NB4 (cell line): ENCODE measurements at regions not wholly inside any gene's neighbourhood (a gene's known extent, or its start where the extent isn't known, plus 50 kb on each side); places are given as distances from the start of the nearest gene placed in this dataset.
"Not testable (repeated sequence)": the region's sequence is repeated elsewhere in the genome, so short reads cannot be mapped to it uniquely, and the experiment has no call there.

ENCODE experiments used
- MYC ChIP-seq: IDR thresholded peaks from 2 replicates; pipeline ENCODE4 v1.6.1; 2011; ENCODE audit warnings: low read depth, low read length
- POLR2A ChIP-seq: IDR thresholded peaks from 2 replicates; pipeline ENCODE4 v1.6.1; 2011; ENCODE audit warnings: mild to moderate bottlenecking; ENCODE audit not compliant: insufficient read length; ENCODE audit errors: extremely low read depth
- TF ChIP-seq, protein P1 (sequence below): IDR thresholded peaks from one replicate; pipeline ENCODE4 v1.5.1; 2012; ENCODE audit warnings: low read depth, low read length
- TF ChIP-seq, protein P2 (sequence below): IDR thresholded peaks from 2 replicates; pipeline ENCODE4 v1.6.1; 2011; ENCODE audit warnings: low read depth, low read length

DNA sequence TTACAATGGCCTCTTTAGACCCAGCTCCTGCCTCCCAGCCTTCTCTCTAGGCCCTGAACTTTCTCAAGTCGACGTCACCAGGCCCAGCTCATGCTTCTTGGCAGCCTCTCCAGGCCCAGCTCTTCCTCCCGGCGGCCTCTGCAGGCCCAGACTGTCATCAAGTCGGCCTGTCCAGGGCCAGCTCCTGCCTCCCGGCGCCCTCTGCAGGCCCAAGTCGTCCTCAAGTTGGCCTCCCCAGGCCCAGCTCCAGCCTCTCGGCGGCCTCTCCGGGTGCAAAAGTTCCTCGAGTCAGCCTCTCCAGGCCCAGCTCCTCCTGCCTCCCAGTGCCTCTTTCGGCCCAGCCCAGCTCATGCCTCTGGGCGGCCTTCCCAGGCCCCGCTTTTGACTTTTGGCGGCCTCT, 158.1 kb upstream of the CDK13 start:
- TF ChIP-seq, protein P1, sequence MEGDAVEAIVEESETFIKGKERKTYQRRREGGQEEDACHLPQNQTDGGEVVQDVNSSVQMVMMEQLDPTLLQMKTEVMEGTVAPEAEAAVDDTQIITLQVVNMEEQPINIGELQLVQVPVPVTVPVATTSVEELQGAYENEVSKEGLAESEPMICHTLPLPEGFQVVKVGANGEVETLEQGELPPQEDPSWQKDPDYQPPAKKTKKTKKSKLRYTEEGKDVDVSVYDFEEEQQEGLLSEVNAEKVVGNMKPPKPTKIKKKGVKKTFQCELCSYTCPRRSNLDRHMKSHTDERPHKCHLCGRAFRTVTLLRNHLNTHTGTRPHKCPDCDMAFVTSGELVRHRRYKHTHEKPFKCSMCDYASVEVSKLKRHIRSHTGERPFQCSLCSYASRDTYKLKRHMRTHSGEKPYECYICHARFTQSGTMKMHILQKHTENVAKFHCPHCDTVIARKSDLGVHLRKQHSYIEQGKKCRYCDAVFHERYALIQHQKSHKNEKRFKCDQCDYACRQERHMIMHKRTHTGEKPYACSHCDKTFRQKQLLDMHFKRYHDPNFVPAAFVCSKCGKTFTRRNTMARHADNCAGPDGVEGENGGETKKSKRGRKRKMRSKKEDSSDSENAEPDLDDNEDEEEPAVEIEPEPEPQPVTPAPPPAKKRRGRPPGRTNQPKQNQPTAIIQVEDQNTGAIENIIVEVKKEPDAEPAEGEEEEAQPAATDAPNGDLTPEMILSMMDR, result peak; percentile 15
- not testable (repeated sequence) for TF ChIP-seq POLR2A, MYC
- TF ChIP-seq, protein P2, sequence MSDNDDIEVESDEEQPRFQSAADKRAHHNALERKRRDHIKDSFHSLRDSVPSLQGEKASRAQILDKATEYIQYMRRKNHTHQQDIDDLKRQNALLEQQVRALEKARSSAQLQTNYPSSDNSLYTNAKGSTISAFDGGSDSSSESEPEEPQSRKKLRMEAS, result not testable (repeated sequence)
